ENCODE measurements at regions not wholly inside any gene's neighbourhood (a gene's known extent, or its start where the extent isn't known, plus 50 kb on each side); places are given as distances from the start of the nearest gene placed in this dataset.

GRCh38 chrX:20637351-20637750, 370.6 kb upstream of the RPS6KA3 start:
- DNase-seq (ENCODE audit: extremely low spot score): no peak
- no peak for TF ChIP-seq LEF1 (IDR thresholded peaks at IDR 0.05; ENCODE audit: borderline replicate concordance)
- TF ChIP-seq L3MBTL2 (conservative IDR thresholded peaks at IDR 0.05): no peak
- no peak for TF ChIP-seq TARDBP (IDR thresholded peaks at IDR 0.05)
- no peak for TF ChIP-seq SP1 (IDR thresholded peaks at IDR 0.05)
- no peak for TF ChIP-seq HDGF (IDR thresholded peaks at IDR 0.05; ENCODE audit: borderline replicate concordance)
- TF ChIP-seq CTBP1 (IDR thresholded peaks at IDR 0.05; ENCODE audit: borderline replicate concordance): no peak
- TF ChIP-seq ARNT (IDR thresholded peaks at IDR 0.05): no peak
- no peak for TF ChIP-seq SUZ12 (IDR thresholded peaks at IDR 0.05)
- ChIA-PET POLR2A (no interaction called here), CTCF (no interaction called here)

DNA sequence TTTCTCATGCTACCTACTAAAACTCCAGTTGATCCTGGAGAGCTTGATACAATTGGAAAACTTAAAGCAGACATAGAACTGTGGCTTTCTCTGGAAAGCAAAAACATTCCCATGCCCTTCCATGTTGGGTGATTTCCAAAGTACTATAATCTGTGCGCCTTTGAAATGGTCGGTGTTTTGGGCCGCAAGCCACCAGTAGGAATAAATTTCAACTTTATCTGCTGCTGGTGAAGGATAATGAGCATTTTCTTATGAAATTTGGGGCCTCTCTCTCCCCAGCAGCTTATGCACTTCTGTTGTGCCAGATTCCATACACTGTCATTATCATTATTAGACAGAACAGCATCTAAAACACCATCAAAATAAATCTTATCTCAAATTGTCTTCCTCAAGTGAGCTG, 366.7 kb upstream of the RPS6KA3 start:
- CTCF ChIA-PET: no interaction called here

DNA sequence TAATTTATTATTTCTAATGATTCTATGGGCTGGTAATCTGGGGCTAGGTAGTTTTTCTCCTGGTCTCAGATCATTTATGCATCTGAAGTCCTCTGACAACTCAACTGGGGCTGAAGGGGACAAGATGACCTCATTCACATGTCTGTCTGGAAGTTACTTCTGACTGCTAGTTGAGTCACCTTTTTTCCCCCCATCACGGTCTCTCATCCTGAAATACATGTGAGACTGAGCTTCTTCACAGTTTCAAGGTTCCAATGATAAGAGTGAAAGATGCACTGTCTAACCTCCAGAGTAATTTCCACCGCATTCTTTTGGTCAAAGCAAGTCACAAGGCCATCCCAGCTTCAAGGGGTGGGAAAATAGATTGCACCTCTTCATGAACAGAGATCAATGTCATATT, 356.7 kb upstream of the RPS6KA3 start:
- DNase-seq (ENCODE audit: extremely low spot score): no peak
- CTCF ChIA-PET: no interaction called here
- TF ChIP-seq NFRKB (IDR thresholded peaks at IDR 0.05) (no peak), L3MBTL2 (conservative IDR thresholded peaks at IDR 0.05) (no peak), TARDBP (IDR thresholded peaks at IDR 0.05) (no peak)
- POLR2A ChIA-PET: no interaction called here

More for the DNA sequence above, 366.7 kb upstream of the RPS6KA3 start:
- TF ChIP-seq HDGF (IDR thresholded peaks at IDR 0.05; ENCODE audit: borderline replicate concordance) (no peak), TARDBP (IDR thresholded peaks at IDR 0.05) (no peak), FOXM1 (IDR thresholded peaks at IDR 0.05; ENCODE audit: borderline replicate concordance) (no peak), L3MBTL2 (conservative IDR thresholded peaks at IDR 0.05) (no peak), SUZ12 (IDR thresholded peaks at IDR 0.05) (no peak), CTBP1 (IDR thresholded peaks at IDR 0.05; ENCODE audit: borderline replicate concordance) (no peak), BHLHE40 (IDR thresholded peaks at IDR 0.05; ENCODE audit: borderline replicate concordance) (no peak), LEF1 (IDR thresholded peaks at IDR 0.05; ENCODE audit: borderline replicate concordance) (no peak), FOXK2 (IDR thresholded peaks at IDR 0.05) (no peak), FOXA1 (IDR thresholded peaks at IDR 0.05) (no peak), SP1 (IDR thresholded peaks at IDR 0.05) (no peak), PKNOX1 (IDR thresholded peaks at IDR 0.05) (no peak), NFRKB (IDR thresholded peaks at IDR 0.05) (no peak), ARNT (IDR thresholded peaks at IDR 0.05) (no peak), ZNF384 (IDR thresholded peaks at IDR 0.05) (no peak), ELF4 (IDR thresholded peaks at IDR 0.05) (no peak)
- POLR2A ChIA-PET: no interaction called here
- no peak for DNase-seq (ENCODE audit: extremely low spot score)

- ChIA-PET POLR2A (no interaction called here), CTCF (no interaction called here)
- no peak for DNase-seq (ENCODE audit: extremely low spot score)
- no peak for TF ChIP-seq FOXA1 (IDR thresholded peaks at IDR 0.05)
- no peak for TF ChIP-seq ARNT (IDR thresholded peaks at IDR 0.05)
- TF ChIP-seq SP1 (IDR thresholded peaks at IDR 0.05): no peak
- no peak for TF ChIP-seq HDGF (IDR thresholded peaks at IDR 0.05; ENCODE audit: borderline replicate concordance)
- TF ChIP-seq L3MBTL2 (conservative IDR thresholded peaks at IDR 0.05): no peak
- TF ChIP-seq FOXM1 (IDR thresholded peaks at IDR 0.05; ENCODE audit: borderline replicate concordance): no peak
- TF ChIP-seq FOXK2 (IDR thresholded peaks at IDR 0.05): no peak
- no peak for TF ChIP-seq LEF1 (IDR thresholded peaks at IDR 0.05; ENCODE audit: borderline replicate concordance)
- no peak for TF ChIP-seq SUZ12 (IDR thresholded peaks at IDR 0.05)
- no peak for TF ChIP-seq ELF4 (IDR thresholded peaks at IDR 0.05)
- no peak for TF ChIP-seq PKNOX1 (IDR thresholded peaks at IDR 0.05)
- TF ChIP-seq NFRKB (IDR thresholded peaks at IDR 0.05): no peak
- no peak for TF ChIP-seq ZNF384 (IDR thresholded peaks at IDR 0.05)
- no peak for TF ChIP-seq TARDBP (IDR thresholded peaks at IDR 0.05)
- TF ChIP-seq CTBP1 (IDR thresholded peaks at IDR 0.05; ENCODE audit: borderline replicate concordance): no peak
- no peak for TF ChIP-seq BHLHE40 (IDR thresholded peaks at IDR 0.05; ENCODE audit: borderline replicate concordance)
These were observed 353.6 kb upstream of the RPS6KA3 start for GRCh38 chrX:20620306-20620705.

DNA sequence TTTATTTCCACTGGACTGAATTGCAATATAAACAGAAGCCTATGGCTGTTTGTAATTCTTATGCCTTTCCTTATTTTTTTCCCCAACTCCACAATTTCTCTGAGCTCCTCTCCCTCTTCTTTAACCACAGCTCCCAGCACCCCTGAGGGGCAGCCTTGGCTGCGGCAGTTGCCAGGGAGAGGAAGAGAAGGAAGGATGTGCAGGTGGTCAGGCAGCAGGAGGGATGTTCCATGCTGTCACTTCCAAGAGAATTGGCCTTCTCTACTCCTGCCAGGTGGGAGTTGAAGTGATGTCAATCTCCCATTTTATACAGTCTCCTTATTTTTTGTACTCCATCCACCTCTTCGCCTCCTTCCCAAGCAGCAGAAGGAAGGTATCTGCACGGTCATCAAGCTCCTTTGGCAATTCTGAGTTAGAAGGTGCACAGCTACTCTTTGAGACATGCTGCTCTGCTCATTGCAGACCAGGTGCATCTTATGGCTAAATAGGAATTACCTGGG, 343.3 kb upstream of the RPS6KA3 start:
- POLR2A ChIA-PET: no interaction called here
- no peak for TF ChIP-seq FOXA1 (IDR thresholded peaks at IDR 0.05)
- TF ChIP-seq LEF1 (IDR thresholded peaks at IDR 0.05; ENCODE audit: borderline replicate concordance): no peak
- no peak for TF ChIP-seq ARNT (IDR thresholded peaks at IDR 0.05)
- no peak for TF ChIP-seq ZNF384 (IDR thresholded peaks at IDR 0.05)
- no peak for TF ChIP-seq PKNOX1 (IDR thresholded peaks at IDR 0.05)
- TF ChIP-seq FOXM1 (IDR thresholded peaks at IDR 0.05; ENCODE audit: borderline replicate concordance): no peak
- TF ChIP-seq HDGF (IDR thresholded peaks at IDR 0.05; ENCODE audit: borderline replicate concordance): no peak
- no peak for TF ChIP-seq SP1 (IDR thresholded peaks at IDR 0.05)
- TF ChIP-seq L3MBTL2 (conservative IDR thresholded peaks at IDR 0.05): no peak
- no peak for TF ChIP-seq TARDBP (IDR thresholded peaks at IDR 0.05)
- TF ChIP-seq CTBP1 (IDR thresholded peaks at IDR 0.05; ENCODE audit: borderline replicate concordance): no peak
- no peak for TF ChIP-seq SUZ12 (IDR thresholded peaks at IDR 0.05)
- TF ChIP-seq FOXK2 (IDR thresholded peaks at IDR 0.05): no peak
- TF ChIP-seq ELF4 (IDR thresholded peaks at IDR 0.05): no peak
- TF ChIP-seq BHLHE40 (IDR thresholded peaks at IDR 0.05; ENCODE audit: borderline replicate concordance): no peak
- TF ChIP-seq NFRKB (IDR thresholded peaks at IDR 0.05): no peak
- CTCF ChIA-PET: no interaction called here
- no peak for DNase-seq (ENCODE audit: extremely low spot score)

DNA sequence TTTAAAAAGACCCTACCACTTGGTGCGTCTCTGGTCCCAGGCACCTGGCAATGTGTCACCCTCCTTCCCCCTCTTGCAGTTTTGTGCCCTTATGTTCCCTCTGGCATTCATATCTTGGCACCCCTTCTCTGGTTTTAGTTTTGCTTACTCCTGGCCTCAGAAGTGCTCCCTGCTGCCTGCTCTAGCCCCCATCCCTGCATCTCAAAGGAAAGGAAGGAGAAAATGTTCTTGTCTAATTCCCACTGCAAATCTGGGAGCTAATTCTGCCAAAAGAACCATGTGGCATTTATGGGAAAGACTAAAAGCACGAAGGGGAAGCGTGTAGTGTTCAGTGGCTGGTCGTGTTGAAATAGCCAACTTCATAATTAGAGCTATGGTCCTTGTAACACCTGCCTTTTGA, 340.1 kb upstream of the RPS6KA3 start:
- no peak for DNase-seq (ENCODE audit: extremely low spot score)
- ChIA-PET CTCF (no interaction called here), POLR2A (no interaction called here)
- TF ChIP-seq ARNT (IDR thresholded peaks at IDR 0.05): no peak
- no peak for TF ChIP-seq SUZ12 (IDR thresholded peaks at IDR 0.05)
- no peak for TF ChIP-seq ZNF384 (IDR thresholded peaks at IDR 0.05)
- TF ChIP-seq SP1 (IDR thresholded peaks at IDR 0.05): no peak
- TF ChIP-seq ELF4 (IDR thresholded peaks at IDR 0.05): no peak
- no peak for TF ChIP-seq HDGF (IDR thresholded peaks at IDR 0.05; ENCODE audit: borderline replicate concordance)
- TF ChIP-seq FOXA1 (IDR thresholded peaks at IDR 0.05): no peak
